Progenitor cell of endocrine pancreas (in vitro differentiated cells): ENCODE measurements at regions not wholly inside any gene's neighbourhood (a gene's known extent, or its start where the extent isn't known, plus 50 kb on each side); places are given as distances from the start of the nearest gene placed in this dataset.

Source experiments
- DNase-seq: peaks from one replicate; pipeline ENCODE4 v3.0.0; 2021; ENCODE audit warnings: low spot score; ENCODE audit not compliant: unreplicated experiment
- H3K27ac Mint-ChIP-seq: 2 replicates; pipeline ENCODE4 v1.8.0; 2021; ENCODE audit warnings: mild to moderate bottlenecking, moderate library complexity, mixed read lengths
- H3K27me3 Mint-ChIP-seq: 2 replicates; pipeline ENCODE4 v1.8.0; 2021; ENCODE audit warnings: mixed read lengths
- H3K36me3 Mint-ChIP-seq: 2 replicates; pipeline ENCODE4 v1.8.0; 2022; ENCODE audit warnings: mixed read lengths; ENCODE audit not compliant: insufficient read depth
- H3K4me1 Mint-ChIP-seq: 2 replicates; pipeline ENCODE4 v1.8.0; 2021; ENCODE audit warnings: low read depth, mixed read lengths
- H3K4me3 Mint-ChIP-seq: 2 replicates; pipeline ENCODE4 v1.8.0; 2021; ENCODE audit warnings: low read depth, mild to moderate bottlenecking, moderate library complexity, mixed read lengths
- H3K9me3 Mint-ChIP-seq: 2 replicates; pipeline ENCODE4 v1.8.0; 2021; ENCODE audit warnings: low read depth, mixed read lengths
- TF ChIP-seq, protein P1 (sequence below): fragments of 200-600 bp; sonication (generic); IDR thresholded peaks from one replicate; pipeline ENCODE4 v1.5.0; 2021; ENCODE audit warnings: antibody characterized with exemption, mild to moderate bottlenecking; ENCODE audit not compliant: unreplicated experiment

DNA sequence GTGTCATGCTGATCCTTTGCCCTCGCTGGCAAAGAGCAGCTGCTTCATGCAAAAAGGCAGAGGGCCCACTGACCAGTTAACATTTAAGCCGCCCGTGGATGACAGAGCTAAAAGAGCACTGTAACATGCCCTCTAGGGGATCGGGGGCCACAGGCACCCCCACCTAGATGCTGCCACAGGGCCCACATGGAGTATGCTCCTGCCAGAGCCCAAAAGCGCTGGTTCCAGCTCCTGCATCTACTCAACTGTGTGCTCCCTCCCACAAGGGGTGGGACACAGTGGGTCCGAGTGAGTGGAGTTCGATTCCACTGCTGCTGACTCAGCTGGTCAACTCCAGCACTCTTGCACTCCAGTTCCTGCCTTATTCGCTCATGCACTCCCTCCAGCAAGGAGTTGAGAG is 199.8 kb upstream of the CNTNAP2 start:
- no peak for DNase-seq
- Mint-ChIP-seq H3K27ac (no peak overlapping the region), H3K36me3 (no peaks in the 10 kb centered on the region), H3K27me3 (no peaks in the 10 kb centered on the region), H3K4me3 (no peak overlapping the region), H3K9me3 (peaks cover 14% of the 10 kb centered on the region), H3K4me1 (peaks cover 2% of the 10 kb centered on the region)
- TF ChIP-seq, protein P1, sequence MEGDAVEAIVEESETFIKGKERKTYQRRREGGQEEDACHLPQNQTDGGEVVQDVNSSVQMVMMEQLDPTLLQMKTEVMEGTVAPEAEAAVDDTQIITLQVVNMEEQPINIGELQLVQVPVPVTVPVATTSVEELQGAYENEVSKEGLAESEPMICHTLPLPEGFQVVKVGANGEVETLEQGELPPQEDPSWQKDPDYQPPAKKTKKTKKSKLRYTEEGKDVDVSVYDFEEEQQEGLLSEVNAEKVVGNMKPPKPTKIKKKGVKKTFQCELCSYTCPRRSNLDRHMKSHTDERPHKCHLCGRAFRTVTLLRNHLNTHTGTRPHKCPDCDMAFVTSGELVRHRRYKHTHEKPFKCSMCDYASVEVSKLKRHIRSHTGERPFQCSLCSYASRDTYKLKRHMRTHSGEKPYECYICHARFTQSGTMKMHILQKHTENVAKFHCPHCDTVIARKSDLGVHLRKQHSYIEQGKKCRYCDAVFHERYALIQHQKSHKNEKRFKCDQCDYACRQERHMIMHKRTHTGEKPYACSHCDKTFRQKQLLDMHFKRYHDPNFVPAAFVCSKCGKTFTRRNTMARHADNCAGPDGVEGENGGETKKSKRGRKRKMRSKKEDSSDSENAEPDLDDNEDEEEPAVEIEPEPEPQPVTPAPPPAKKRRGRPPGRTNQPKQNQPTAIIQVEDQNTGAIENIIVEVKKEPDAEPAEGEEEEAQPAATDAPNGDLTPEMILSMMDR, result no peak

DNA sequence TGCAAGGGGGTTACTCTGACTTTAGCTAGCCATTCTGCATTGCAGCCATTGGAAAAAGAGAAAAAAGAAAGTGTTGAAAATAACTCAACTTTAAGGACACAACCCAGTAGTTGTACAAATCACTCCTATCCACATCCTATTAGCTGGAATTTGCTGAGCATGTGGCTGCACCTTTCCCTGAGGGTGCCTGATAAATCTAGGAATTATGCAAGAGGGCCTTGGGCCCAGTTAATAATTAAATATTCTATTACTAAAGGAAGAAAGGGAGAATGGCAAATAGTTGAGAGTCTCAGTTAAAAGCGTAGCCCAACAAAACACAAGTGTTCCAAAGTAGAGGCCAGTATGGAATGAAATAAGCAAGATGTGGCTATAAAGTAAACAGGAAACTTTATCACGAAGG is 200.9 kb upstream of the CNTNAP2 start:
- Mint-ChIP-seq H3K27me3 (no peaks in the 10 kb centered on the region), H3K9me3 (peaks cover 14% of the 10 kb centered on the region), H3K27ac (no peak overlapping the region), H3K4me1 (peaks cover 2% of the 10 kb centered on the region), H3K36me3 (no peaks in the 10 kb centered on the region), H3K4me3 (no peak overlapping the region)
- DNase-seq, result no peak
- TF ChIP-seq, protein P1, result no peak

DNA sequence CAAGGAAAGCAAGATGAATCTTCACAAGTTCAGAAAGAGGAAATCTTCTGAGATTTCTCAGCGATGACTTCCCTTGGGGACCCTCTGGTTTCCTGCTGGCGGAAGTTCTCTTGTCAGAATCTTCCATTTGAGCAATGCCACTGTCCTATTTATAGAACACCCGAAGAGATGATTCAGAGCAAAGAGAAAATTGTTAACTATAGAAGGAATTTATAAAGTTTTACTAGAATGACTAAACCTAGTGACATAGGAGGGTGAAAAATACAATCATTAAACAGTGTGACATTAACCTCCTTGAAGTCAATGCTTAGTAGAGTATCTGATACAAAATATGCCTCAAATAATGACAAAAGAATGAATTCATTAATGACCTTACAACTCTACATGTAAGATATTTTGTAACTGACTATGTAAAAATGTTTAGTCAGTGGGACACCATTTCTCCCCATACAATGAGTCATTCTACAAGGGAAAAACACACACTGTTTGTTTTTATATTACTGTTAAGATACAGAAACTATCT is 206.5 kb upstream of the CNTNAP2 start:
- H3K9me3 Mint-ChIP-seq, result no peaks in the 10 kb centered on the region
- no peaks in the 10 kb centered on the region for H3K36me3 Mint-ChIP-seq
- H3K4me1 Mint-ChIP-seq, result no peaks in the 10 kb centered on the region
- H3K27me3 Mint-ChIP-seq, result no peaks in the 10 kb centered on the region
- H3K27ac Mint-ChIP-seq, result no peak overlapping the region
- no peak overlapping the region for H3K4me3 Mint-ChIP-seq
- no peak for DNase-seq
- TF ChIP-seq, protein P1, result no peak

DNA sequence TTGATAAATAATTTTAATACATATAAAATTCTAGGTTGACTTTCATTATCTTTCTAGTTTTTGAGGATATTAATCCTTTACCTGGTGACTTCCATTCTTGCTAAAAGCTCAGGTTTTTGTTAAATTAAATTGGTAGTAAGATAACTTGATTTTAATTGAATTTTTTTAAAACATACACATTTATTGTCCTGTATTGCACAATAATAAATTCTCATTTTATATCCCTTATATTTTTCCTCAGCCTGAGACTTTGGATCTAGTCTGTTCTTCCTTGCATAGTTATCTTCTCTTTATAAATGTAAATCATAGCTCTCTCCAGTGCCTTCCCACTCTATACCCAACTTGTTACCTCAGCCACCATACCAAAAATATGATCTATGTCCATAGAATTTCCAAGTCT is 212.9 kb upstream of the CNTNAP2 start:
- no peaks in the 10 kb centered on the region for H3K27me3 Mint-ChIP-seq
- no peak overlapping the region for H3K4me3 Mint-ChIP-seq
- H3K4me1 Mint-ChIP-seq, result no peaks in the 10 kb centered on the region
- H3K36me3 Mint-ChIP-seq, result no peaks in the 10 kb centered on the region
- H3K27ac Mint-ChIP-seq, result no peak overlapping the region
- H3K9me3 Mint-ChIP-seq, result peaks cover 2% of the 10 kb centered on the region
- TF ChIP-seq, protein P1, result no peak
- no peak for DNase-seq

DNA sequence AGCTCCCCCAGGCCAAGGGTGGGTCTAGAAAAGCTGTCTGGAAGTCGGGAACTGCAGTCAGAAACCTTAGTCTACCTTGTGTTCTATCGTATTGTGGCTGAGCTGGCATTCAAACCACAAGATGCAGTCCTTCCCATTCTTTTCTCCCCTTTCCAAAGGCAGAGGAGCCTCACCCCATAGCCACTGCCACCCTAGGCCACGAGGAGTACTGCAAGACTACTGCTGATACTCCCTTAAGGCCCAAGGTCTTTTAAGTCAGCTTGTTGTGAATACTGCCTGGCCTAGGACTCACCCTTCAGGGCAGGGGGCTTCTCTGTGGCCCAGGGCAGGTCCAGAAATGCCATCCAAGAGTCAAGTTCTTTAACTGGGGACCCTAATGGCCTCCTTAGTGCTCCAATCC is 214.5 kb upstream of the CNTNAP2 start:
- Mint-ChIP-seq H3K4me1 (no peaks in the 10 kb centered on the region), H3K9me3 (peaks cover 12% of the 10 kb centered on the region), H3K4me3 (no peak overlapping the region), H3K27me3 (no peaks in the 10 kb centered on the region), H3K27ac (no peak overlapping the region), H3K36me3 (no peaks in the 10 kb centered on the region)
- TF ChIP-seq, protein P1, result no peak
- DNase-seq, result no peak
